HG03135 (cell line): ENCODE measurements at regions not wholly inside any gene's neighbourhood (a gene's known extent, or its start where the extent isn't known, plus 50 kb on each side); places are given as distances from the start of the nearest gene placed in this dataset.

ENCODE experiments used
- ATAC-seq: cut with Tn5 transposase; IDR thresholded peaks from one replicate; pipeline ENCODE4 v1.9.1; 2021; ENCODE audit warnings: mild to moderate bottlenecking, moderate library complexity; ENCODE audit not compliant: unreplicated experiment

GRCh38 chr6:163720460-163721235, 306.1 kb downstream of the QKI start:
- no peak for ATAC-seq

DNA sequence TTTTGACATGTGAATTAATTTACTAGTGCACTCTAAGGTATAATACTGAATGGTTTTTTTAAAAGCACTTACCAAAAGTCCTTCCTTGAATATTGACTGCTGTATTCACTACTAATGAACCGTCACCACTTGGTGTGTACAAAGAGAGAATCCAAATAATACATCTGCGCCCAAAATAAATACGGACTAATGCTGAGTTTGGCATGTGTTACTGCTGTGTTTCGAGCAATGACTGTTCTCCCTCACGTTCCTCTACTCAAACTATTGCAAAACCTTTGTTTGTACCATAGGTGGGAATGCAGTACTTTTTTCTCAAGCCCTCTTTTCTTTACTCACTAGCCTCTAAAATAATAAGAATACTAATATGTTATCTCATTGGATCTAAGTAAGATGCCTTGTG, 305.5 kb downstream of the QKI start:
- no peak for ATAC-seq

GRCh38 chr6:163719028-163719742, 304.7 kb downstream of the QKI start:
- ATAC-seq: no peak

DNA sequence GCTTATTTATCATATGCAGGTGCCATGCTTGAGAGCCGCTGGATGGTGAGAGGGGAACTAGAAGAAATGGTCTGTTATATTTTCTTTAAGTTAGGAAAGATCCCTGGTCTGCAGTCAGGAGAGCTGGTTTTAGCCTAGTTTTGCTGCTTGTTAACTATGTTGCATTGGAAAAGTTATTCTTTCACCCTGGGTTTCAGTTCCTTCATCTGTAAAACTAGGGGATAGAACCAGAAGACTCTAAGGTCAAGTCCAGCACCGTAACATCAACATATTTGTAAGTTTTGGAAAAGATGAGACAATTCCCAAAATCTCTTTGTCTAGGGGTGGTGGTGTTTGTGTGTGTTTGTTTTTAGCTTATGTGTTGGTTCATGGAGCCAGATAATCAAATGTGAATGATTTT, 304.0 kb downstream of the QKI start:
- ATAC-seq: no peak

GRCh38 chr6:163717106-163717764, 302.7 kb downstream of the QKI start:
- ATAC-seq: no peak

GRCh38 chr6:163716690-163717089, 302.2 kb downstream of the QKI start:
- ATAC-seq: no peak

- ATAC-seq: no peak
These were observed 301.3 kb downstream of the QKI start for GRCh38 chr6:163715846-163716245.

DNA sequence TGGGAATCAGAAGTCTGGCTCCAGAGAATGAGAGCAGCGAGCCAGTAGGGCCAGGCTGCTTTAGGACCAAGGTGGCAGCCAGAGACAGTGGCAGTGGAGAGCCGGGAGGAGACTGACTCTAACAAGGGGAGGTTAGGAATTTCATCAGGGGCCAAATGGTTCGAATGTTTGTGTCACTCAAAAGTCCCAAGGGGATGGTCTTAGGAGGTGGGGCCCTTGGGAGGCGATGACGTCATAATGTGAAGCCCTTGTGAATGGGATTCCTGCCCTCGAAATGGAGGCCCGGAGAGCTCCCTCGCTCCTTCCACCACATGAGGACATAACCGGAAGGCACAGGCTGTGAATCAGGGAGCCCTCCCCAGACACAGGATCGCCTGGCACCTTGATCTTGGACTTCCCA, 299.7 kb downstream of the QKI start:
- ATAC-seq: no peak

- ATAC-seq: no peak
These were observed 298.5 kb downstream of the QKI start for GRCh38 chr6:163712981-163713380.

GRCh38 chr6:163712566-163712961, 298.0 kb downstream of the QKI start:
- no peak for ATAC-seq

DNA sequence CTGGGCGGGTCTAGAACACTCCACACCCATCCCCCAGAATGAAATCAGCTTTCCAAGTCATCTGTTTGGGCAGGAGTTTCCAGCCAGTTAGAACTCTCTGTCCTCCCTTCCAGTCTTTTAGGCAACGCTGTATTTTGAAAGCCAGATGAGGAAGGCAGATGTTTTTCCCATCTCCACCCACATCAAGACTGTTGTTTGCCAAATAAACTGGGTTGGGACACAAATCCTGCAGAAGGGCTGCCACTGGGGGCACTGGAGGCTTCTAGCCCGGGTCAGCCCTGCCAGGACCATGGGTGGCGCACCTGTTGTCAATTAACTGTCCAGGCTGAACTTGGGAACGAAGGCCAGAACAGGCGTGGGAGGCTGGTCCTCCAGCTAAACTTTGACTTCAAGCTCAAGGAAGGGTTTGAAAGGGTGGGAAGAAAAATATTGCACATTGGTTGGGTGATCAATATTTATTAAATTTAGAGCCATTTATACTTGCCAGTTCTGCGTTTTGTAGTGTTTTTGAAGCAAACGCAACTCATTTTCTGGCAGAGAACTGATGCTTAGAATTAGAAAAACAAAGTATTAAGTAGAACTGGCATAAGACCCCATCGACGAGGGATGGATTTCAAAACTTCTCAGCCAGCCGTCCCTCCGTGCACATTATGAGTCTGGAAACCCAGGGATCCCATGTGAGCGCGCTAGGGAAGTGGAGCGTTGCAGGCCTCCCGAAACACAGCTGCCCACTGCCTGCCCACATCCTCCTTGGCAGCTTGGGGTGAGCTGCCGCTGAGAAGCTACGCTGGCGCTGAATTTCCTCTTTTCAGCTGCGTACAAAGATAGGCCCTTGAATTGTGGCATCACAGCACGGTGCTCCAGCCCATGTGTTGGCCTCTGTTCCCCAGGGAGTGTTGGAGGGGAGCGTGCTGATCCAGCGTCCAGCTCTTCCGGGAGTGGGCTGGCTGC, 297.4 kb downstream of the QKI start:
- ATAC-seq: peak; percentile 32

DNA sequence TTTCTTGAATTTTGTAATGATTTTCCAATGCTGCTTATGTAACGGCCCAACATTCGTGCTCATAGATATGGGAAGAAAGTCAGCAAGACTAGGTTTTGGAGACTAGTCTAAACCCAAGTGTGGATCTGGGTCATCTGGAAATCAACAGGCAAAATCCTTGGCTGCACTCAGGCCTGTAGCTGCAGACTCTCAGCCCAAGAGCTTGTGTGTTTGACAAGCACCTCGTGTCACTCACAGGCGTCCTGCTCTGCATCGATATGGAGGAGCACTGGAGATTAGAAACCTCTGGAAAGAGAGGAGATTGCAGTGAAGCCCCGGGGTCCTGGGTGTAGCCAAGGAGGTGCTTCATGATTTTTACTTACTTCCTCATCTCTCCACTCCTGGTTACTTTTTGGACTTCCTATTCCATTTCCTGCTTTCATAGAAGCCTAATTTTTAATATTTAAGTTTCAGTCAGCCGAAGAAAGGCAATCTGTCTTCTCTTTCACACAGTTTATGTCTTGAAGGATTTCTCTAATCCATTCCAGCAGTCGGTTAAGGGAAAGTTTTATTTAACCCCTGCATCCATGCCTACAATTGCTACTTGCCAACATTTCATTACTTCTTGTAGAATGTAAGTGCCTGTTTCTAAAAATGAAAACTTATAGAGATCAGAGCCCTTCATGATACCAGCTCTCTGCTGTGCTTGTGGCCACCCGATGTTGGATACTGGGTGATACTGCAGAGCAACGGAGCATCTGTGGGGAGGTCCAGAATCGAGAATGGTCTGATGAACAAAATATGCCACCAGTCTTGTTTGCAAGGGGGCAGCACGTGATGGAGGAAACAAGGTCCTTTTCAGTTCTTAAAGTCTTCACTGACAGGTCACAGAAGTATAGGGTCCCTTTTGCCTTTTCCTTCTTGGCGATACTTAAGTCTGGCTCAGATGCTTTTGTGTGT, 296.3 kb downstream of the QKI start:
- ATAC-seq: no peak

DNA sequence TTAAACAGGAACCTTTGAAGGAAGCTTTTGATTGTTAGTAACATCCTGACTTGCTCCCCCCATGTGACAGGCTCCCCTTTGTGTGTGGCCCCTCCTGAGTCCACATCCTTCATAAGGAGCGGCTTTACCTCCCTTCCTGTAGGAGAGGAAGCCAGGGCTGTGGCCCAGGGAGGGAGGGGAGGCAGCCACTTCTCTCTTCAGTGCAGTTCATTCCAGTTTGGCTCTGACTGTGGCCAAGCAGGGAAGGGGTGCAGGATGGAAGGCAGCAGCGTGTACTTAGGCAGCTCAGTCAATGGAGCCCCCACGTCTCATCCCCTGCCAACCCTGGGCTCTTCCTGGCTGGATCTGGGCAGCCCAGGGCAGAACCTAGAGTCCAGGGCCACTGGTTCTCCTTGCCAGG, 295.2 kb downstream of the QKI start:
- ATAC-seq: no peak

GRCh38 chr6:163709255-163709654, 294.7 kb downstream of the QKI start:
- ATAC-seq: no peak

GRCh38 chr6:163708466-163708865, 293.9 kb downstream of the QKI start:
- ATAC-seq: peak; percentile 50

GRCh38 chr6:163707387-163708355, 293.2 kb downstream of the QKI start:
- peak; percentile 53 for ATAC-seq

DNA sequence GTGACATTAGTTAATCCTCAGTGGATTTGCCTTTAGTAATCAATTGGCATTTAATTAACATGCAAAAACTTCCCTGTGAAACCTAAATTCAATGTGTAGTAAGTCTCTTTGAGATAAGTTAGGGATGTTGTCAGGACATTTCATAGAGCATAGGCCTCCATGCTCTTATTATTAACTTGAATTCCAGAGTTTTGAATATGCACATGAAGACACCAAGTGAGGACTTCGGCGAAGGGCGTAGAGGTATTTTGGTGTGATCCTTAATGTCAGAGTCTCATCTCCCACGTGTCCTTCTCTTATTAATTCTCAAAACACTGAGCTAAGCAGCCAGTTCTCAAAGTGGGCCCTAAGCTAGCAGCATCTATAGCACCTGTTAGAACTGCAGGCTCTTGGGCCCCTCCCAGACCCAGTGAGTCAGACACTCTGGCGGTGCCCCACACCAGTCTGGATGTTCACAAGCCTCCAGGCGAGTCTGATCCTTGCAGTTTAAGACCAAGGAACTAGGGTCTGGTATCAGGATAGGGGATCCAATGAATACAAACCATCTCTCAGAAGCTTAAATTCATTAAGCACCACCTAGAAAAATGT, 292.1 kb downstream of the QKI start:
- no peak for ATAC-seq

DNA sequence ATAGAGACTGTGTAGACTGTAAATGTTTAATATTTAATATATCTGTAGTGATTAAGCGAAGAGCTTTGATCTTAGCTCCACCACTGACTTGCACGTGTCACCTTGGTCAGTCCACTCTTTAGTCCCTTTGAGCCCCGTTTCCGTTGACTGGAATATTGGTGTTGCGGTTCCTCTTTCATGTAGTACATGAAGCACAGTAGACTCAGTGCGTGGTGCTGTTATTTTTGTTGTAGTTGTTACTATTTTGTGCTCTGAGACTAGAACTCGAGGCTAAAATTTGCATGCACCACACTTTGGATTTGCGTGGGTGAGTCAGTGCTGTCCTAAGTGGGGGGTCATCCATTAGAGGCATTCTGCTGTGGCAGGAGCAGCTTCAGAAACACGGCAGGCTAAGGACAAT, 291.4 kb downstream of the QKI start:
- peak; percentile 44 for ATAC-seq
